Astrocyte (in vitro differentiated cells and primary cell): ENCODE measurements at regions not wholly inside any gene's neighbourhood (a gene's known extent, or its start where the extent isn't known, plus 50 kb on each side); places are given as distances from the start of the nearest gene placed in this dataset.

ENCODE experiments used
- DNase-seq: peaks from one replicate; pipeline ENCODE4 v3.0.0-alpha.2; 2010; ENCODE audit warnings: low read depth
- FAIRE-seq: peaks from 2 replicates; lab custom pipeline; 2011; peaks lifted over from hg19 to GRCh38; lab: Jason Lieb, UNC
- H2AFZ ChIP-seq: 2 replicates; pipeline ENCODE4 v1.6.0; 2012; ENCODE audit warnings: low read depth, low read length, inconsistent platforms
- H3K27ac ChIP-seq: 2 replicates; pipeline ENCODE4 v1.5.1; 2011; ENCODE audit warnings: low read depth, low read length, inconsistent platforms
- H3K27me3 ChIP-seq: 2 replicates; pipeline ENCODE4 v1.6.0; 2011; ENCODE audit warnings: low read length, inconsistent platforms; ENCODE audit not compliant: insufficient read depth
- H3K36me3 ChIP-seq: 2 replicates; pipeline ENCODE4 v1.5.1; 2011; ENCODE audit warnings: low read length, inconsistent platforms; ENCODE audit not compliant: insufficient read depth
- H3K4me1 ChIP-seq: 2 replicates; pipeline ENCODE4 v1.5.1; 2011; ENCODE audit warnings: low read length, inconsistent platforms; ENCODE audit not compliant: insufficient read depth
- H3K4me2 ChIP-seq: 2 replicates; pipeline ENCODE4 v1.6.0; 2012; ENCODE audit warnings: low read length, inconsistent platforms
- H3K4me3 ChIP-seq: 2 replicates; pipeline ENCODE4 v1.5.1; 2011; ENCODE audit warnings: low read depth, mild to moderate bottlenecking, low read length, inconsistent platforms; ENCODE audit not compliant: insufficient read depth
- H3K79me2 ChIP-seq: 2 replicates; pipeline ENCODE4 v1.6.0; 2012; ENCODE audit warnings: mild to moderate bottlenecking, low read length, inconsistent platforms; ENCODE audit not compliant: insufficient read depth
- H3K9ac ChIP-seq: 2 replicates; pipeline ENCODE4 v1.6.0; 2012; ENCODE audit warnings: mild to moderate bottlenecking, low read length, inconsistent platforms
- H3K9me3 ChIP-seq: 2 replicates; pipeline ENCODE4 v1.5.1; 2012; ENCODE audit warnings: low read depth, mild to moderate bottlenecking, low read length, inconsistent platforms; ENCODE audit not compliant: insufficient read depth
- H4K20me1 ChIP-seq: 2 replicates; pipeline ENCODE4 v1.6.0; 2012; ENCODE audit warnings: low read length, inconsistent platforms; ENCODE audit not compliant: insufficient read depth
- H3K27ac Mint-ChIP-seq: one replicate; pipeline ENCODE4 v1.8.0; 2021; ENCODE audit warnings: mild to moderate bottlenecking, mixed read lengths; ENCODE audit not compliant: unreplicated experiment
- H3K27me3 Mint-ChIP-seq: one replicate; pipeline ENCODE4 v1.8.0; 2021; ENCODE audit warnings: low read depth, mixed read lengths; ENCODE audit not compliant: unreplicated experiment
- H3K36me3 Mint-ChIP-seq: one replicate; pipeline ENCODE4 v1.8.0; 2021; ENCODE audit warnings: low read depth, mixed read lengths; ENCODE audit not compliant: unreplicated experiment
- H3K4me1 Mint-ChIP-seq: one replicate; pipeline ENCODE4 v1.8.0; 2021; ENCODE audit warnings: low read depth, mixed read lengths; ENCODE audit not compliant: unreplicated experiment
- H3K4me3 Mint-ChIP-seq: one replicate; pipeline ENCODE4 v1.8.0; 2021; ENCODE audit warnings: mild to moderate bottlenecking, moderate library complexity, mixed read lengths; ENCODE audit not compliant: unreplicated experiment
- H3K9me3 Mint-ChIP-seq: one replicate; pipeline ENCODE4 v1.8.0; 2021; ENCODE audit warnings: mild to moderate bottlenecking, mixed read lengths; ENCODE audit not compliant: unreplicated experiment
- EZH2 ChIP-seq: IDR thresholded peaks from 2 replicates; pipeline ENCODE4 v1.6.1; 2012; ENCODE audit warnings: mild to moderate bottlenecking, low read length, inconsistent platforms; ENCODE audit not compliant: insufficient read depth
- TF ChIP-seq, protein P1 (sequence below): IDR thresholded peaks from 2 replicates; pipeline ENCODE4 v1.5.1; 2011; ENCODE audit warnings: low read depth, mild to moderate bottlenecking, inconsistent platforms, low read length, moderate library complexity; ENCODE audit not compliant: insufficient read depth

DNA sequence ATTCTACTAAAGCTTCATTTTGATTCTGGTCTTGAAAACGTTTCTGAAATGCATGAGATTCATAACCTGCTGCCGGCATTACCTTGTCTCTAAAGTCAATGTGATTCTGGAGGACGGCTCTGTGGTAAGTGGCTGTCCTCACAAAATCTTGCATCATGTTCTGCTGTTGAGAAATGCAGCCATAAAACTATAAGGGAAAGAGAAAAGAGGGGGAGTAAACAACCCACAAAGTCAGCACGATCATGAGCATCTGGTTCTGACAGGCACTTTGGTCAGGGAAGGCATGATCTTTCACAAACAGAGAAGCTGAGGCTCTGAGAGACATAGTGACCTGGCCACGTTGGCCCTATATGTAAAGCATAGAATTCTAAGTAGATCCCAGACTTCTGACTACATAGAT lies 168.9 kb upstream of the PUM3 start:
- H3K36me3 Mint-ChIP-seq, result no peaks in the 10 kb centered on the region
- no peak overlapping the region for H3K27ac Mint-ChIP-seq
- DNase-seq (no peak), FAIRE-seq (no peak)
- peaks cover 3% of the 10 kb centered on the region for H3K9me3 Mint-ChIP-seq
- Histone ChIP-seq H3K4me3 (no peak overlapping the region), H3K27ac (no peak overlapping the region), H4K20me1 (no peaks in the 10 kb centered on the region), H3K27me3 (no peaks in the 10 kb centered on the region), H3K9ac (no peak overlapping the region), H2AFZ (no peak overlapping the region), H3K9me3 (no peaks in the 10 kb centered on the region), H3K36me3 (no peaks in the 10 kb centered on the region), H3K4me2 (no peak overlapping the region), H3K79me2 (no peaks in the 10 kb centered on the region), H3K4me1 (no peaks in the 10 kb centered on the region)
- TF ChIP-seq, protein P1, sequence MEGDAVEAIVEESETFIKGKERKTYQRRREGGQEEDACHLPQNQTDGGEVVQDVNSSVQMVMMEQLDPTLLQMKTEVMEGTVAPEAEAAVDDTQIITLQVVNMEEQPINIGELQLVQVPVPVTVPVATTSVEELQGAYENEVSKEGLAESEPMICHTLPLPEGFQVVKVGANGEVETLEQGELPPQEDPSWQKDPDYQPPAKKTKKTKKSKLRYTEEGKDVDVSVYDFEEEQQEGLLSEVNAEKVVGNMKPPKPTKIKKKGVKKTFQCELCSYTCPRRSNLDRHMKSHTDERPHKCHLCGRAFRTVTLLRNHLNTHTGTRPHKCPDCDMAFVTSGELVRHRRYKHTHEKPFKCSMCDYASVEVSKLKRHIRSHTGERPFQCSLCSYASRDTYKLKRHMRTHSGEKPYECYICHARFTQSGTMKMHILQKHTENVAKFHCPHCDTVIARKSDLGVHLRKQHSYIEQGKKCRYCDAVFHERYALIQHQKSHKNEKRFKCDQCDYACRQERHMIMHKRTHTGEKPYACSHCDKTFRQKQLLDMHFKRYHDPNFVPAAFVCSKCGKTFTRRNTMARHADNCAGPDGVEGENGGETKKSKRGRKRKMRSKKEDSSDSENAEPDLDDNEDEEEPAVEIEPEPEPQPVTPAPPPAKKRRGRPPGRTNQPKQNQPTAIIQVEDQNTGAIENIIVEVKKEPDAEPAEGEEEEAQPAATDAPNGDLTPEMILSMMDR, result no peak
- no peak for TF ChIP-seq EZH2
- H3K27me3 Mint-ChIP-seq, result peaks cover 1% of the 10 kb centered on the region
- H3K4me3 Mint-ChIP-seq, result no peak overlapping the region
- no peaks in the 10 kb centered on the region for H3K4me1 Mint-ChIP-seq

DNA sequence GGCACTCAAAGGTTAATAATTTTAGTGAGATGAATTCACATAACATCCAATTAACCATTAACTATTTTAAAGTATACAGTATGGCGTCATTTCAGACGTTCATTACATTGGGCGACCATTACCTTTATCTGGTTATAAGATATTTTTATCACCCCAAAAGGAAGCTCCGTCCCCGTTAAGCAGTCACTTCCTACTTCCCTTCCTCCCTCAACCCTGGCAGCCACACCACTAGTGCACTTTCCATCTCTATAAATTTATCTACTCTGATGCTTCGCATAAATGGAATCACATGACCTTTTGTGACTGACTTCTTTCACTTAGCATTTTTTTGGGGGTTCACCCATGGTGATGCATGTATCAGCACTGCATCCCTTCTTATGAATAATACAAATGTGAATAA lies 168.3 kb upstream of the PUM3 start:
- FAIRE-seq (no peak), DNase-seq (no peak)
- Histone ChIP-seq H3K79me2 (no peaks in the 10 kb centered on the region), H3K27me3 (no peaks in the 10 kb centered on the region), H3K4me1 (no peaks in the 10 kb centered on the region), H3K27ac (no peak overlapping the region), H3K4me2 (no peak overlapping the region), H3K9me3 (no peaks in the 10 kb centered on the region), H4K20me1 (no peaks in the 10 kb centered on the region), H3K4me3 (no peak overlapping the region), H3K36me3 (no peaks in the 10 kb centered on the region), H2AFZ (no peak overlapping the region), H3K9ac (no peak overlapping the region)
- Mint-ChIP-seq H3K36me3 (no peaks in the 10 kb centered on the region), H3K9me3 (peaks cover 3% of the 10 kb centered on the region), H3K4me1 (no peaks in the 10 kb centered on the region), H3K27me3 (peaks cover 1% of the 10 kb centered on the region), H3K4me3 (no peak overlapping the region), H3K27ac (no peak overlapping the region)
- TF ChIP-seq EZH2, result no peak
- TF ChIP-seq, protein P1, result no peak

DNA sequence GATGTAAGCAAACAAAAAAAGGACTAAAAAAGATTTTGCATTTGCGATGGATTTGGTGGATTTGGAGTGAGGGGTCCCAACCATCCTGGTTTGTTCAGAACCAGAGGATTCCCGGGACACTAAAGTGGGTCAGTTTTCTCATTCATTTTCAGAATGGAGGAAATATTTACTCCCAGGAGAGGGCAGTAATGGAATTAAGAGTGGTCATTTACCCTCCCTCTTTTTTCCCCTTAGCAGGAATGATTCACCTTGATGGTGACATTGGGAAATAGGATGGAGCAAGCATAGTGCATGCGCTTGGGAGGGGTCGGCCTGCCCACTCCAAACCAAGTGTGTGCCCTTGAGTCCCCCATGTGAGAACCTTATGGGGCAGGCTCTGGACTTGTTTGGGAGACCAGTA lies 164.2 kb upstream of the PUM3 start:
- H3K9me3 ChIP-seq, result no peaks in the 10 kb centered on the region
- H2AFZ ChIP-seq, result no peak overlapping the region
- DNase-seq (no peak), FAIRE-seq (no peak)
- Mint-ChIP-seq H3K9me3 (peaks cover 3% of the 10 kb centered on the region), H3K4me3 (no peak overlapping the region), H3K36me3 (no peaks in the 10 kb centered on the region), H3K27ac (no peak overlapping the region), H3K27me3 (peaks cover 1% of the 10 kb centered on the region), H3K4me1 (peaks cover 10% of the 10 kb centered on the region)
- H3K27ac ChIP-seq, result no peak overlapping the region
- no peak overlapping the region for H3K4me2 ChIP-seq
- no peaks in the 10 kb centered on the region for H3K27me3 ChIP-seq
- no peaks in the 10 kb centered on the region for H3K36me3 ChIP-seq
- no peak for TF ChIP-seq EZH2
- TF ChIP-seq, protein P1, result no peak
- no peaks in the 10 kb centered on the region for H4K20me1 ChIP-seq
- H3K4me3 ChIP-seq, result no peak overlapping the region
- no peaks in the 10 kb centered on the region for H3K79me2 ChIP-seq
- no peak overlapping the region for H3K9ac ChIP-seq
- no peaks in the 10 kb centered on the region for H3K4me1 ChIP-seq
